Mucosa of rectum (tissue), 2 donors: ENCODE measurements at regions not wholly inside any gene's neighbourhood (a gene's known extent, or its start where the extent isn't known, plus 50 kb on each side); places are given as distances from the start of the nearest gene placed in this dataset.

Experiments
- H3K27ac ChIP-seq, 2 donors: one replicate each; pipeline ENCODE4 v1.7.0; 2013; ENCODE audit warnings: inconsistent platforms in 2 of 2, low read depth in 2 of 2, low read length in 2 of 2
- H3K27me3 ChIP-seq, 2 donors: one replicate each; pipeline ENCODE4 v1.7.0; 2013; ENCODE audit warnings: low read length in 2 of 2; ENCODE audit not compliant: control insufficient read depth in 2 of 2, insufficient read depth in 2 of 2
- H3K36me3 ChIP-seq, 2 donors: one replicate each; pipeline ENCODE4 v1.7.0; 2013; ENCODE audit warnings: low read length in 2 of 2; ENCODE audit not compliant: control insufficient read depth in 2 of 2, insufficient read depth in 2 of 2
- H3K4me1 ChIP-seq, 2 donors: one replicate each; pipeline ENCODE4 v1.7.0; 2013; ENCODE audit warnings: low read length in 2 of 2, mild to moderate bottlenecking in 1 of 2; ENCODE audit not compliant: control insufficient read depth in 2 of 2, insufficient read depth in 2 of 2
- H3K4me3 ChIP-seq, 2 donors: one replicate each; pipeline ENCODE4 v1.7.0; 2013; ENCODE audit warnings: low read length in 2 of 2
- H3K9ac ChIP-seq, 2 donors: one replicate each; pipeline ENCODE4 v1.7.0; 2013; ENCODE audit warnings: low read length in 2 of 2, low read depth in 1 of 2, mild to moderate bottlenecking in 1 of 2
- H3K9me3 ChIP-seq, 2 donors: one replicate each; pipeline ENCODE4 v1.7.0; 2013; ENCODE audit warnings: low read length in 2 of 2; ENCODE audit not compliant: control insufficient read depth in 2 of 2
- donor health status: healthy.
- donor health status: Normal muscosa, but diverticular disease.

DNA sequence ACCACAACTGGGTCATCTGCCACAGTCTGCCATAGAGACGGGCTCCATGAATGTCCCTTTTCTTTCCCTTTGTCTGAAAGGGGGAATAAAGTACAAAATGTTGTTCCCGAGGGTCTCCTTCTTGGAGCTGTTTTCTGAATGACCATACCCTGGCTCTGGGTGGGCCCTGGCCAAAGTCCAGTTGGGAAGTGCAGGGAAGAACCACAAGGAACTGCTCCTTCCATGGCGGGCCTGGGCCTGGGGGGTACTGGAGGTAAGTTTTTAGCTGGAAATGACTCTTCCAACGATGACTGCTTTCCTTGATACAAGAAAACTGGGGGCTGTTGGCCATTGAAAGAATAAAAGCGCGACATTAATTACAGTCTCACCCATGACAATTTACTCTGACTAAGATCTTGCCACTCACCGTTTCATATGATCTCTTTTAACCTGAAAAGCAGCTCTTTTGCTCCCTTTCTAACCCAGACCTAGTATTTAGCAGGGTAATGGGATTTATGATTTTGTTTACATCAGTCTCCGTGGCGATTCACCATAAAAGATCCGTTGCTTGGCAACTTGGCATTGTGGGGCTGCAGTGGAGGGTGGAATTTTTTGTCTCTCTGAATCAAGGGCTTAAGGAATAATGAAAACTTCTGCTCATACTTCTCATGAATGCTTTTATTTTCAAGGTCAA lies 89.2 kb upstream of the PTCH1 start:
- Histone ChIP-seq H3K27me3 (no peaks in the 10 kb centered on the region), H3K9me3 (no peaks in the 10 kb centered on the region), H3K4me3 (no peak overlapping the region), H3K36me3 (no peaks in the 10 kb centered on the region), H3K9ac (no peak overlapping the region), H3K4me1 (peaks cover 0 to 2% of the 10 kb centered on the region in 2 donors), H3K27ac (no peak overlapping the region)

DNA sequence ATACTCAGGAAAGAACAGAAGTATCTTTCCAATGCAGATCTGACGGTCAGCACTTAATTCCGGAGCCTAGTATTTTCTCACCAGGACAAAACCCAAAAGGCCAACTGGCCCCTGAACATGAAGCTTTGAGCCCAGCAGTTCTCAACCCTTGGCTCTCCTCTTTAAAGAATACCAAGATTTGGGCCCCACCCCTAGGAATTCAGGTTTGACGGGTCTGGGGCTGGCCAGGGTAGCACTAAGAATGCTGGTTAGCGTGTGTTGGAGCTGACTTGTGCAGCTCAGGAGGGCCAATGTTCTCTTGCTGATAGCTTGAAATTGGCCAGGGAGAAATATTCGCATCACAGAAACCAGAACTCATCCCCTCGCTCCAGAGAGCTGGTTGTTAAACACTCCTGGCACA lies 88.3 kb upstream of the PTCH1 start:
- Histone ChIP-seq H3K4me1 (peaks cover 0 to 2% of the 10 kb centered on the region in 2 donors), H3K36me3 (no peaks in the 10 kb centered on the region), H3K9ac (no peak overlapping the region), H3K4me3 (no peak overlapping the region), H3K27me3 (no peaks in the 10 kb centered on the region), H3K27ac (no peak overlapping the region), H3K9me3 (no peaks in the 10 kb centered on the region)

DNA sequence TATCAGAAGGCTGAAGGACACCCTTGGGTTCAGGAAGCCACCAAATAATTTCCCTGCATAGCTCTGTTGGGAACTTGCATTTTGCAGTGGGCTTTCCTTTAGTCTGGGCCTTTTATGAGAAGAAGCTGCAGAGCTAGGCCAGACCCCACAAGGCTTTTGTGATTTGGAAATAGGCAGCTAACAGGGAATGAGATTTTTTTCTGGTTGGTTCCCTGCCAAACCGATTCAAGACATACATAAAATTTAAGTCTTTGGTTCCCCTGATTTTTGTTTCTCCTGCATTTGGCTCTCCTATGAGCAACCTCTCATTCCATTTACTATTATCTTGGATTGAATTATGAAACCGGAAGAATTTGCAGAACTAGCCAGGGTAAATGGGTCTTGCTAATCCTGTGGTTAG lies 81.5 kb upstream of the PTCH1 start:
- Histone ChIP-seq H3K9ac (no peak overlapping the region), H3K27ac (no peak overlapping the region), H3K36me3 (no peaks in the 10 kb centered on the region), H3K27me3 (no peaks in the 10 kb centered on the region), H3K9me3 (no peaks in the 10 kb centered on the region), H3K4me3 (no peak overlapping the region), H3K4me1 (no peaks in the 10 kb centered on the region)

DNA sequence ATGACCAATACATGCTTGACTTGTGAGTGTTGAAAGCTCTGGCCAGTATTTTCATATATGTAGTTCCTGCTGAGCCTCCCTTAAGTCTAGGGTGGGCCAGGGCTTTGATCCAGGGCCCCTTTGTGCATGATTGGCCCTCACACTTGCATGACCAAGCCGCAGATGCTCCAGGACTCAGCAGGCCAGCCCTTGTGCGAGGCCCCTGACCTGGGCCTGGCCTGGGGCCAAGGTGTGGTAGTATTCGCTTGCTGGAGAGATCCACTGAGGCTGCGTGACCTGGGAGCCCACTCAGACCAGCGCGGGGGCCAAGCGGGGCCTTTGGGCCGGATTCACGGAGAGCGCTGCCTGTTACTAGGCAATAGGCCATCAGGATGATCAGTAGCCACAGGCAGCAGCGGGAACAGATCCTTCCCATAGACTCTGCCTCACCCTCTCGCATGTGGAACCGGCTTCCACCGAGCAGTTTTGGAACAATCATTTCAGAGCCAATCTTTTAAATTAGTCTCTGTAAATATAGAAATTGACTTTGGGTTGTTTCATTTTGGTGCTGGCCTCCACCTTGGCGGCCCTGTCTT lies 79.0 kb upstream of the PTCH1 start:
- Histone ChIP-seq H3K27ac (no peak overlapping the region), H3K36me3 (no peaks in the 10 kb centered on the region), H3K4me3 (no peak overlapping the region), H3K4me1 (no peaks in the 10 kb centered on the region), H3K9me3 (no peaks in the 10 kb centered on the region), H3K9ac (no peak overlapping the region), H3K27me3 (no peaks in the 10 kb centered on the region)

DNA sequence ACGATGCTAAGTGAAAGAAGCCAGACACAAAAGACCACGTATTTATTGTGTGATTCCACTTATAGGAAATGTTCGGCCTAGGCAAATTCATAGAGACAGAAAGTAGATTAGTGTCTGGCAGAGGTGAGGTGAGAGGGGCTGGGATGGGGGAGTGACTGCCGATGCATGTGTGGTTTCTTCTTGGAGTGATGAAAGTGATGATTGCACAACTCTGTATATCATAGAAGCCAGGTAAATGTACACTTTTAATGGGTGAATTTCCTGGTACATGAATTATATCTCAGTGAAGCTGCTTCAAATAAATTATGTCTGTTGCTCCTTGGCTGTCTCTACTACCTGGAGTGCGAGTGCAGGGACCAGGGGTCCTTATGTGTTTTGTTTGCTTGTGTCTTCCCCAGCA lies 76.2 kb upstream of the PTCH1 start:
- Histone ChIP-seq H3K27ac (no peak overlapping the region), H3K9me3 (no peaks in the 10 kb centered on the region), H3K27me3 (no peaks in the 10 kb centered on the region), H3K4me1 (no peaks in the 10 kb centered on the region), H3K9ac (no peak overlapping the region), H3K4me3 (no peak overlapping the region), H3K36me3 (no peaks in the 10 kb centered on the region)

DNA sequence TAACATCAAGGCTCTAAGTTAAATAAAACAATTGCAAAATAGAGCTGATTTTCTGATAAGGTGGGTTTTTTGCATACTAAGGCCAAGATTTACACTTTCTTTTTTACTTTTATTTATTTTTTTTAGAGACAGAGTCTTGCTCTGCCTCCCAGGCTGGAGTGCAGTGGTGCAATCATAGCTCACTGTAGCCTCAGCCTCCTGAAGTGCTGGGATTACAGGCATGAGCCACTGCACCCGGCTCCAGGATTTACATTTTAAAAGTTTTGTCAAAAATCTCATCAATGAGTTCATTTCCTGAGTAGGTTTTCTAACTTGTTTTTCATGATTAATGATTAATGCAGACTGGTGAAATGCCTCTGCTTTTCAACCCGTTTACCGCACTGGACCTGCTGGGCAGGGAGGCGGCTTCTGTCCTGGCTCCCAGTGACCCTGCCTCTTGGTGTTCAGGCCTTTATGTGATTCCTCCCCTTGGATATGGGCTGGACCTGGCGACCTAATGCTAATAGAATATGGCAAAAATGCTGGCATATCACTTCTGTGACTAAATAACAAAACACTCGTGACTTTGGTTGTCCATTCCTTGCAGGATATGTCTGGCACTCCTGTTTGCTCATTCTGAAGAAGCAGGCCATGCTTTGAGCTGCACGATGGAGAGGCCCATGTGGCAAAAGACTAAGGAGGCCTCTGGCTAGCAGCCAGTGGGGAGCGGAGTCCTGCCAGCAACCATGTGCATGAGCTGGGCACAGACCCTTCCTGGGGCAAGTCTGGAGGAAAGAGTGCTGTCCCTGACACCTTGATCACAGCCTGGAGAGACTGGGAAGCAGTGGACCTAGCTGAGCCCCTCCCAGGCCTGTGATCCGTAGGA lies 72.2 kb upstream of the PTCH1 start:
- Histone ChIP-seq H3K9ac (no peak overlapping the region), H3K4me3 (no peak overlapping the region), H3K9me3 (no peaks in the 10 kb centered on the region), H3K27ac (no peak overlapping the region), H3K4me1 (no peaks in the 10 kb centered on the region), H3K36me3 (no peaks in the 10 kb centered on the region), H3K27me3 (no peaks in the 10 kb centered on the region)

DNA sequence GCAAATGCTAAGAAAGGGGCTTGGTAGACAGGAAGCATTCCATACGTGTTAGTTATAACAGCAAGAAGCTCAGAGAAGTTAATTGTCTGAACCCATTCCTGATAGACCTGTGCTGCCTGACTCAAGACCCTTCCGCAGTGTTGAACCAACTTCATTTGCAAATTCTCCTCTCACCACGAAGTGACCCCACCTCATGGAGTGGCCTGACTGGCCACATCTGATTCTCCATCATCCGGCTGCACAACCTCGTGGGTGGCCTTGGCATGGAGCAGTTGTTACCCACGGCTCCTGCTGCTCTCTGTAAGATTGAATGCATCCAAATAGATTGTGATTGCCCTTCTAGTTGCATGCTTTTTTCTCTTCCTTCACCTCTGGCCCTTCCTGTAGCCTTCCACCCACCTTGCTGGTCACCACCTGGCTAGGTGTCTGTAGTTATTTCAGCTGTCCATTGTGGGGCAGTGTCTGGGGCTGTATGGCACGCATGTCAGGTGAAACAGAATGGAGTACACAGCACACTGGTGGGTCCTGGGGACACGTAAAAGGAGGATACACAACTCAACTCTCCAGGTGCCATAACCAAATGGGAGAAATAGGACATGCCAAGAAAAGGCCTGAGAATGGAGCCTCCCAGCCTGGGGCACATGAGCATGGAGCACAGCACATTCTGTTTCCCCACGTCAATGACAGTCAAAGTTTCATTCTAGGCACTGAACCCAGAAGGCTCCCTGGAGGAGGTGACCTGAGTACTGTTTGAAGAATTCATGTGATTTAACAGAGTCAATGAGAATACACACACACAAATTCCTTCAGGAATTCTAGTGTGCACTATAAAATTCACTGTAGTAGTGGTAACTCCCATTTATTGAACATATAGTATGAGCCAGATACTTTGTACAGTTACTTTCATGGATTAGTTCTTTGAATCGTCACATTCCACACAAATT lies 70.5 kb upstream of the PTCH1 start:
- H3K4me1 ChIP-seq, result no peaks in the 10 kb centered on the region

DNA sequence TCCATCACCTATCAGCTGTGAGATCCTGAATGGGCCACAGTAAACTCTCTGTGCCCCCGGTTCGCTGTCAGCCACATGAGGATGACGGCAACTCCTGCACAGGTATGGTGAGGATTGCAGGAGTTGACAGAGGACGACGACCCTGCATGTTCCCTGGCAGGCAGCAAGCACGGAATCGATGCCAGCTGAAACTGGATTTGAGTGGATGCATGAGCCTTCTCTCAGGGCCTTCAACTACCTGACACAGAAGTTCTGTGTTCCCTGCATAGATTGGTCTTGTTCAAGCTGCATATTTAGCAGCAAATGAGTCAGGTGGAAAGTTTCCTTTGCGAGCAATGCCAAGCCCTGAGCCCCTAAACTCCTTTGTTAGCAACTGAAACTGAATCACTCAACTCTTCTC lies 69.6 kb upstream of the PTCH1 start:
- H3K4me1 ChIP-seq, result peaks cover 4 to 6% of the 10 kb centered on the region in 2 donors
- H3K36me3 ChIP-seq, result no peaks in the 10 kb centered on the region
- H3K9me3 ChIP-seq, result no peaks in the 10 kb centered on the region
- no peak overlapping the region for H3K27ac ChIP-seq
- no peaks in the 10 kb centered on the region for H3K27me3 ChIP-seq
- no peak overlapping the region for H3K4me3 ChIP-seq
- no peak overlapping the region for H3K9ac ChIP-seq

More for the DNA sequence above, 70.5 kb upstream of the PTCH1 start:
- Histone ChIP-seq H3K27me3 (no peaks in the 10 kb centered on the region), H3K36me3 (no peaks in the 10 kb centered on the region), H3K4me3 (no peak overlapping the region), H3K9ac (no peak overlapping the region), H3K9me3 (no peaks in the 10 kb centered on the region), H3K27ac (no peak overlapping the region)

DNA sequence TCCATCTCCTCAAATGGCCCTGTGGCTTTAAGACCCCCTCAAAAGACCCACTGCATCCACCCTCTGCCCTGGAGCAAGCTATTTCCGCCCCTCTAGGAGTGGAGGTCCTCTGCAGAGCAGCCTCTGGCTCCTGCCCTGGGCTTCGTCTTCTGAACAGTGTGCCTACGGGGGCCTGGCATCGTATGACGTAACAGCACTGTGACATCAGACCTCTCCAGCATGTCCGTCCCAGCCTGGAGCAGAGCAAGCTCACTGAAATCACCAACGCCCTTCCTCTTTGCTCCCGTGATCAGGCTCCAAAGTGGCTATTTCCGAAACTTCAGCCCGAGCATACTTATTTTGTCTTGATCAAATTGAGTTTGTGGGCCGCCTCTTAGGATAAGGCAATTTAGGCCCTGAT lies 69.1 kb upstream of the PTCH1 start:
- no peaks in the 10 kb centered on the region for H3K36me3 ChIP-seq
- no peak overlapping the region for H3K9ac ChIP-seq
- no peak overlapping the region for H3K4me3 ChIP-seq
- no peak overlapping the region for H3K27ac ChIP-seq
- no peaks in the 10 kb centered on the region for H3K27me3 ChIP-seq
- H3K9me3 ChIP-seq, result no peaks in the 10 kb centered on the region
- peaks cover 5 to 8% of the 10 kb centered on the region in 2 donors for H3K4me1 ChIP-seq
